GM12878 (cell line): ENCODE measurements at regions not wholly inside any gene's neighbourhood (a gene's known extent, or its start where the extent isn't known, plus 50 kb on each side); places are given as distances from the start of the nearest gene placed in this dataset.

Source experiments
- ATAC-seq: fragments of 200-7000 bp; cut with Tn5 transposase; 3 replicates; pipeline ENCODE4 v1.9.1; 2020; ENCODE audit warnings: mild to moderate bottlenecking, moderate library complexity
- BruUV-seq: library from RNA; stranded (reverse); fragments of 400-500 nt; replicated peaks from 2 replicates; lab custom pipeline; 2021; lab: Mats Ljungman, UMichigan
- CTCF ChIA-PET: fragments of 300-600 bp; sonication (Branson Sonifier 250); formaldehyde crosslinking; extraction: SDS; loops from one replicate; lab custom pipeline; 2021; ENCODE audit warnings: inconsistent platforms; lab: Yijun Ruan, JAX
- POLR2A ChIA-PET: fragments of 350-600 bp; formaldehyde crosslinking; extraction: SDS; loops from one replicate; lab custom pipeline; 2021; ENCODE audit warnings: inconsistent platforms; lab: Charles Lee
- RAD21 ChIA-PET: fragments of 300-600 bp; sonication (Branson Sonifier 250); formaldehyde crosslinking; loops from one replicate; lab custom pipeline; 2023; ENCODE audit warnings: antibody characterized with exemption; ENCODE audit not compliant: unreplicated experiment; lab: Charles Lee
- SMC1A ChIA-PET: fragments of 300-600 bp; sonication (Branson Sonifier 250); formaldehyde crosslinking; loops from one replicate; lab custom pipeline; 2023; ENCODE audit not compliant: unreplicated experiment, uncharacterized antibody; lab: Charles Lee
- DNase-seq: peaks from one replicate; pipeline ENCODE4 v3.0.0-alpha.2; 2011; ENCODE audit warnings: low read depth, low spot score
- FAIRE-seq: peaks from 3 replicates; lab custom pipeline; 2011; peaks lifted over from hg19 to GRCh38; lab: Jason Lieb, UNC
- H2AFZ ChIP-seq: 2 replicates; pipeline ENCODE4 v1.6.0; 2011; ENCODE audit warnings: low read depth, low read length, control low read depth; ENCODE audit not compliant: control insufficient read depth
- H3K27ac ChIP-seq: 2 replicates; pipeline ENCODE4 v1.5.1; 2011; ENCODE audit warnings: control low read depth; ENCODE audit not compliant: control insufficient read depth, insufficient read depth
- H3K27me3 ChIP-seq, 2 experiments: replicated peaks in 1 of 2; 2 replicates each; pipeline versions ENCODE4 v1.6.0 to v1.6.1; 2011; ENCODE audit warnings: low read length in 1 of 2; ENCODE audit not compliant: control insufficient read depth in 2 of 2, insufficient read depth in 2 of 2
- H3K36me3 ChIP-seq, 2 experiments: 2 replicates each; pipeline ENCODE4 v1.5.1; 2011; ENCODE audit warnings: low read length in 1 of 2; ENCODE audit not compliant: control insufficient read depth in 2 of 2, insufficient read depth in 2 of 2
- H3K4me1 ChIP-seq: 2 replicates; pipeline ENCODE4 v1.6.1; 2011; ENCODE audit warnings: mild to moderate bottlenecking, low read length, moderate library complexity, mixed read lengths; ENCODE audit not compliant: control insufficient read depth, insufficient read depth
- H3K4me2 ChIP-seq: 2 replicates; pipeline ENCODE4 v1.6.0; 2011; ENCODE audit warnings: control low read depth; ENCODE audit not compliant: control insufficient read depth, insufficient read depth
- H3K4me3 ChIP-seq: fragments of 200-600 bp; sonication (generic); 2 replicates; pipeline ENCODE4 v1.5.1; 2016
- H3K79me2 ChIP-seq: 2 replicates; pipeline ENCODE4 v1.6.0; 2011; ENCODE audit warnings: low read length; ENCODE audit not compliant: control insufficient read depth, insufficient read depth
- H3K9ac ChIP-seq: 2 replicates; pipeline ENCODE4 v1.8.0; 2011; ENCODE audit warnings: low read length, control low read depth, mixed read lengths; ENCODE audit not compliant: control insufficient read depth, insufficient read depth
- H3K9me3 ChIP-seq: replicated peaks from 3 replicates; pipeline ENCODE4 v1.5.1; 2011; ENCODE audit warnings: mild to moderate bottlenecking, low read length; ENCODE audit not compliant: control insufficient read depth, insufficient read depth
- H4K20me1 ChIP-seq: 2 replicates; pipeline ENCODE4 v1.6.0; 2011; ENCODE audit not compliant: control insufficient read depth, insufficient read depth
- ATF2 ChIP-seq: IDR thresholded peaks from 2 replicates; pipeline ENCODE4 v1.6.1; 2012; ENCODE audit warnings: low read length, inconsistent platforms
- BCL3 ChIP-seq: IDR thresholded peaks from 2 replicates; pipeline ENCODE4 v1.6.1; 2011; ENCODE audit warnings: borderline replicate concordance, low read depth, mild to moderate bottlenecking, moderate library complexity, low read length; ENCODE audit not compliant: insufficient read depth, poor library complexity, severe bottlenecking
- CEBPZ ChIP-seq: fragments of 150-350 bp; IDR thresholded peaks from 2 replicates; pipeline ENCODE4 v1.6.1; 2016; ENCODE audit warnings: low read depth, low read length
- CREB1 ChIP-seq: IDR thresholded peaks from 2 replicates; pipeline ENCODE4 v1.6.1; 2012; ENCODE audit warnings: low read depth, mild to moderate bottlenecking, inconsistent platforms
- LARP7 ChIP-seq: fragments of 450-650 bp; IDR thresholded peaks from 2 replicates; pipeline ENCODE4 v1.6.1; 2017; ENCODE audit warnings: mild to moderate bottlenecking
- NFYA ChIP-seq: IDR thresholded peaks from 2 replicates; pipeline ENCODE4 v1.6.1; 2011; ENCODE audit warnings: low read depth, mild to moderate bottlenecking, low read length, improper control_type of control experiment, borderline replicate concordance
- POLR2A ChIP-seq: IDR thresholded peaks from 2 replicates; pipeline ENCODE4 v1.6.1; 2011; ENCODE audit warnings: low read depth, mild to moderate bottlenecking, low read length
- RB1 ChIP-seq: fragments of 450-650 bp; formaldehyde crosslinking; IDR thresholded peaks from 2 replicates; pipeline ENCODE4 v1.6.1; 2017; ENCODE audit warnings: mild to moderate bottlenecking, borderline replicate concordance
- SMAD5 ChIP-seq: IDR thresholded peaks from 2 replicates; pipeline ENCODE4 v1.6.1; 2016; ENCODE audit warnings: antibody characterized with exemption, low read depth
- SP1 ChIP-seq: IDR thresholded peaks from one replicate; pipeline ENCODE4 v1.6.1; 2011; ENCODE audit warnings: low read depth, low read length
- SUPT20H ChIP-seq: IDR thresholded peaks from 2 replicates; pipeline ENCODE4 v1.6.1; 2011; ENCODE audit warnings: low read depth, mild to moderate bottlenecking, low read length, moderate library complexity, borderline replicate concordance; ENCODE audit not compliant: control insufficient read depth
- TBL1XR1 ChIP-seq: IDR thresholded peaks from 2 replicates; pipeline ENCODE4 v1.6.1; 2012; ENCODE audit warnings: low read depth, low read length, improper control_type of control experiment
- YY1 ChIP-seq: IDR thresholded peaks from 2 replicates; pipeline ENCODE4 v1.6.1; 2011; ENCODE audit warnings: low read depth, mild to moderate bottlenecking, low read length
- ZBED1 ChIP-seq: IDR thresholded peaks from 2 replicates; pipeline ENCODE4 v1.6.1; 2016; ENCODE audit warnings: borderline replicate concordance
- ZSCAN29 ChIP-seq: fragments of 450-650 bp; IDR thresholded peaks from 2 replicates; pipeline ENCODE4 v1.6.1; 2017; ENCODE audit warnings: mild to moderate bottlenecking, moderate library complexity
- WGBS: methylation state at CpG from one replicate; pipeline ENCODE4 v1.1.6; 2016; ENCODE audit warnings: low lambda C conversion rate; ENCODE audit not compliant: insufficient replicate concordance, insufficient coverage; ENCODE audit errors: missing lambda C conversion rate; 5-methylcytosine and 5-hydroxymethylcytosine counted together
- in situ Hi-C: fragments of 300-500 bp; cut with MboI; formaldehyde crosslinking; loops from 9 replicates; pipeline ENCODE4 v1.14.3; 2018; ENCODE audit warnings: mixed read lengths
- intact Hi-C: fragments of 100-400 bp; cut with micrococcal nuclease; formaldehyde crosslinking; loops from one replicate; pipeline ENCODE4 v1.14.2; 2022; ENCODE audit not compliant: unreplicated experiment
- TF ChIP-seq, protein P1 (sequence below): fragments of 450-650 bp; IDR thresholded peaks from 2 replicates; pipeline ENCODE4 v1.6.1; 2017; ENCODE audit warnings: mild to moderate bottlenecking, low read depth, inconsistent platforms; ENCODE audit not compliant: poor library complexity, severe bottlenecking
- TF ChIP-seq, protein P2 (sequence below): IDR thresholded peaks from 2 replicates; pipeline ENCODE4 v1.6.1; 2011; ENCODE audit warnings: low read depth, mild to moderate bottlenecking, low read length, moderate library complexity, borderline replicate concordance; ENCODE audit errors: extremely low read depth

- CTCF ChIA-PET, result no interaction called here
- no TSS peak for BruUV-seq
- in situ Hi-C loops, result no loop called here
- H3K27ac ChIP-seq, result no peak overlapping the region
- no peaks in the 10 kb centered on the region for H3K79me2 ChIP-seq
- no peaks in the 10 kb centered on the region for H3K4me1 ChIP-seq
- 4% methylated on average over 7 of the region's 7 CpGs for WGBS
- SMC1A ChIA-PET, result no interaction called here
- H3K36me3 ChIP-seq, result no peaks in the 10 kb centered on the region
- no peak for ATAC-seq
- intact Hi-C loops, result no loop called here
- no peaks in the 10 kb centered on the region for H4K20me1 ChIP-seq
- no peak overlapping the region for H3K4me2 ChIP-seq
- no peak overlapping the region for H3K9ac ChIP-seq
- H3K4me3 ChIP-seq, result no peak overlapping the region
- FAIRE-seq, result no peak
- DNase-seq, result no peak
- H2AFZ ChIP-seq, result no peak overlapping the region
- POLR2A ChIA-PET, result no interaction called here
- no peaks in the 10 kb centered on the region for H3K27me3 ChIP-seq
- H3K9me3 ChIP-seq, result no peaks in the 10 kb centered on the region; the same call in 2 of the 3 replicates
- RAD21 ChIA-PET, result no interaction called here
- TF ChIP-seq CREB1, result no peak
- no peak for TF ChIP-seq BCL3
- no peak for TF ChIP-seq TBL1XR1
- TF ChIP-seq ATF2, result no peak
- TF ChIP-seq RB1, result no peak
- TF ChIP-seq CEBPZ, result no peak
- no peak for TF ChIP-seq SP1
- TF ChIP-seq, protein P1, sequence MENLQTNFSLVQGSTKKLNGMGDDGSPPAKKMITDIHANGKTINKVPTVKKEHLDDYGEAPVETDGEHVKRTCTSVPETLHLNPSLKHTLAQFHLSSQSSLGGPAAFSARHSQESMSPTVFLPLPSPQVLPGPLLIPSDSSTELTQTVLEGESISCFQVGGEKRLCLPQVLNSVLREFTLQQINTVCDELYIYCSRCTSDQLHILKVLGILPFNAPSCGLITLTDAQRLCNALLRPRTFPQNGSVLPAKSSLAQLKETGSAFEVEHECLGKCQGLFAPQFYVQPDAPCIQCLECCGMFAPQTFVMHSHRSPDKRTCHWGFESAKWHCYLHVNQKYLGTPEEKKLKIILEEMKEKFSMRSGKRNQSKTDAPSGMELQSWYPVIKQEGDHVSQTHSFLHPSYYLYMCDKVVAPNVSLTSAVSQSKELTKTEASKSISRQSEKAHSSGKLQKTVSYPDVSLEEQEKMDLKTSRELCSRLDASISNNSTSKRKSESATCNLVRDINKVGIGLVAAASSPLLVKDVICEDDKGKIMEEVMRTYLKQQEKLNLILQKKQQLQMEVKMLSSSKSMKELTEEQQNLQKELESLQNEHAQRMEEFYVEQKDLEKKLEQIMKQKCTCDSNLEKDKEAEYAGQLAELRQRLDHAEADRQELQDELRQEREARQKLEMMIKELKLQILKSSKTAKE, result no peak
- no peak for TF ChIP-seq SUPT20H
- TF ChIP-seq ZSCAN29, result no peak
- TF ChIP-seq, protein P2, sequence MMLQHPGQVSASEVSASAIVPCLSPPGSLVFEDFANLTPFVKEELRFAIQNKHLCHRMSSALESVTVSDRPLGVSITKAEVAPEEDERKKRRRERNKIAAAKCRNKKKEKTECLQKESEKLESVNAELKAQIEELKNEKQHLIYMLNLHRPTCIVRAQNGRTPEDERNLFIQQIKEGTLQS, result no peak
- TF ChIP-seq POLR2A, result no peak
- no peak for TF ChIP-seq ZBED1
- no peak for TF ChIP-seq LARP7
- no peak for TF ChIP-seq YY1
- no peak for TF ChIP-seq SMAD5
- TF ChIP-seq NFYA, result no peak
These were observed 466.7 kb downstream of the TSHZ3 start for GRCh38 chr19:30882411-30883005.
